Ramos (cell line): ENCODE measurements at regions not wholly inside any gene's neighbourhood (a gene's known extent, or its start where the extent isn't known, plus 50 kb on each side); places are given as distances from the start of the nearest gene placed in this dataset.
"Not testable (repeated sequence)": the region's sequence is repeated elsewhere in the genome, so short reads cannot be mapped to it uniquely, and the experiment has no call there.

Experiments
- in situ Hi-C: fragments of 300-500 bp; cut with MboI; formaldehyde crosslinking; loops from one replicate; pipeline ENCODE4 v1.14.3; 2022; ENCODE audit warnings: low sequenced_read_pairs; ENCODE audit not compliant: unreplicated experiment

- in situ Hi-C loops = no loop called here
Observed at GRCh38 chr22:34639911-34640310, 426.0 kb upstream of the ISX start.

- in situ Hi-C loops = no loop called here
Observed at GRCh38 chr22:34645375-34645774, 420.6 kb upstream of the ISX start.

GRCh38 chr22:34669001-34669400 is 397.0 kb upstream of the ISX start:
- in situ Hi-C loops = no loop called here

GRCh38 chr22:34683031-34683430 is 382.9 kb upstream of the ISX start:
- in situ Hi-C loops = not testable (repeated sequence)

- in situ Hi-C loops = not testable (repeated sequence)
Observed at GRCh38 chr22:34684278-34684677, 381.7 kb upstream of the ISX start.

- in situ Hi-C loops = no loop called here
Observed at GRCh38 chr22:34687116-34687515, 378.8 kb upstream of the ISX start.

- in situ Hi-C loops = no loop called here
Observed at GRCh38 chr22:34688825-34689224, 377.1 kb upstream of the ISX start.

GRCh38 chr22:34696557-34696956 is 369.4 kb upstream of the ISX start:
- in situ Hi-C loops = no loop called here

GRCh38 chr22:34702279-34702678 is 363.7 kb upstream of the ISX start:
- in situ Hi-C loops = no loop called here

- in situ Hi-C loops = no loop called here
Observed at GRCh38 chr22:34709641-34710040, 356.3 kb upstream of the ISX start.

- in situ Hi-C loops = no loop called here
Observed at GRCh38 chr22:34722901-34723300, 343.1 kb upstream of the ISX start.

- in situ Hi-C loops = no loop called here
Observed at GRCh38 chr22:34736081-34736480, 329.9 kb upstream of the ISX start.

- in situ Hi-C loops = no loop called here
Observed at GRCh38 chr22:34738661-34739400, 327.1 kb upstream of the ISX start.

GRCh38 chr22:34743110-34743751 is 322.7 kb upstream of the ISX start:
- in situ Hi-C loops = no loop called here

GRCh38 chr22:34760276-34761008 is 305.5 kb upstream of the ISX start:
- in situ Hi-C loops = no loop called here

GRCh38 chr22:34761111-34761510 is 304.8 kb upstream of the ISX start:
- in situ Hi-C loops = no loop called here

- in situ Hi-C loops = no loop called here
Observed at GRCh38 chr22:34763496-34763895, 302.5 kb upstream of the ISX start.

GRCh38 chr22:34765115-34765514 is 300.8 kb upstream of the ISX start:
- in situ Hi-C loops = no loop called here

GRCh38 chr22:34769361-34769760 is 296.6 kb upstream of the ISX start:
- in situ Hi-C loops = no loop called here

GRCh38 chr22:34776817-34777216 is 289.1 kb upstream of the ISX start:
- in situ Hi-C loops = no loop called here

- in situ Hi-C loops = no loop called here
Observed at GRCh38 chr22:34781681-34782080, 284.3 kb upstream of the ISX start.
